IMR-90 (cell line): ENCODE measurements at regions not wholly inside any gene's neighbourhood (a gene's known extent, or its start where the extent isn't known, plus 50 kb on each side); places are given as distances from the start of the nearest gene placed in this dataset.

Source experiments
- ATAC-seq: fragments of 200-7000 bp; cut with Tn5 transposase; 2 replicates; pipeline ENCODE4 v1.9.1; 2020; ENCODE audit warnings: low read depth, mild to moderate bottlenecking, moderate library complexity
- BruUV-seq: library from RNA; stranded (reverse); fragments of 400-500 nt; replicated peaks from 2 replicates; lab custom pipeline; 2021; lab: Mats Ljungman, UMichigan
- CTCF ChIA-PET: fragments of 300-600 bp; formaldehyde crosslinking; extraction: SDS; loops from one replicate; lab custom pipeline; 2021; ENCODE audit warnings: antibody characterized with exemption; lab: Yijun Ruan, JAX
- POLR2A ChIA-PET: fragments of 300-600 bp; sonication (Branson Sonifier 250); formaldehyde crosslinking; loops from one replicate; lab custom pipeline; 2022; ENCODE audit warnings: antibody characterized with exemption; ENCODE audit not compliant: unreplicated experiment; lab: Charles Lee
- DNase-seq: peaks from one replicate; pipeline ENCODE4 v3.0.0; 2013
- H2AFZ ChIP-seq: replicated peaks from 2 replicates; pipeline ENCODE3; 2013; ENCODE audit warnings: low read length, mild to moderate bottlenecking; ENCODE audit not compliant: poor library complexity
- H2AK5ac ChIP-seq: 2 replicates; pipeline ENCODE4 v1.6.1; 2013; ENCODE audit warnings: low read depth, low read length, inconsistent platforms
- H2AK9ac ChIP-seq: replicated peaks from 2 replicates; pipeline ENCODE3; 2013; ENCODE audit warnings: mild to moderate bottlenecking, low read depth, low read length, moderate library complexity; ENCODE audit not compliant: poor library complexity
- H2BK120ac ChIP-seq: 2 replicates; pipeline ENCODE4 v1.6.1; 2013; ENCODE audit warnings: low read depth, low read length, inconsistent platforms
- H2BK15ac ChIP-seq: 3 replicates; pipeline ENCODE4 v1.6.1; 2013; ENCODE audit warnings: low read depth, low read length, inconsistent platforms
- H2BK20ac ChIP-seq: 2 replicates; pipeline ENCODE4 v1.6.1; 2013; ENCODE audit warnings: low read depth, mild to moderate bottlenecking, inconsistent platforms, low read length, moderate library complexity
- H2BK5ac ChIP-seq: 2 replicates; pipeline ENCODE4 v1.6.1; 2013; ENCODE audit warnings: mild to moderate bottlenecking, low read depth, low read length, inconsistent platforms; ENCODE audit not compliant: poor library complexity, severe bottlenecking
- H3K14ac ChIP-seq: replicated peaks from 2 replicates; pipeline ENCODE4 v1.6.1; 2013; ENCODE audit warnings: low read depth, low read length, inconsistent platforms
- H3K18ac ChIP-seq: 2 replicates; pipeline ENCODE4 v1.6.1; 2013; ENCODE audit warnings: low read depth, low read length, control low read depth
- H3K23ac ChIP-seq: 2 replicates; pipeline ENCODE4 v1.6.1; 2013; ENCODE audit warnings: low read depth, low read length, inconsistent platforms
- H3K27ac ChIP-seq: 2 replicates; pipeline ENCODE4 v1.5.1; 2013; ENCODE audit warnings: mild to moderate bottlenecking, control low read depth, low read length; ENCODE audit not compliant: insufficient read depth
- H3K27me3 ChIP-seq: 2 replicates; pipeline ENCODE4 v1.6.1; 2013; ENCODE audit warnings: low read length; ENCODE audit not compliant: control insufficient read depth, insufficient read depth
- H3K36me3 ChIP-seq: 2 replicates; pipeline ENCODE4 v1.6.1; 2013; ENCODE audit warnings: low read length, mixed read lengths; ENCODE audit not compliant: control insufficient read depth, insufficient read depth
- H3K4ac ChIP-seq: 2 replicates; pipeline ENCODE4 v1.6.1; 2013; ENCODE audit warnings: low read depth, low read length, inconsistent platforms
- H3K4me1 ChIP-seq: 2 replicates; pipeline ENCODE4 v1.6.1; 2013; ENCODE audit warnings: low read length, mixed read lengths; ENCODE audit not compliant: control insufficient read depth, insufficient read depth
- H3K4me2 ChIP-seq: 2 replicates; pipeline ENCODE4 v1.6.1; 2013; ENCODE audit warnings: low read depth, mild to moderate bottlenecking, control low read depth, low read length, moderate library complexity
- H3K4me3 ChIP-seq: 2 replicates; pipeline ENCODE4 v1.5.1; 2013; ENCODE audit warnings: low read depth, mild to moderate bottlenecking, control low read depth, low read length, moderate library complexity; ENCODE audit not compliant: insufficient read depth
- H3K56ac ChIP-seq: 2 replicates; pipeline ENCODE4 v1.6.1; 2013; ENCODE audit warnings: low read length, inconsistent platforms; ENCODE audit not compliant: insufficient read depth; ENCODE audit errors: extremely low read depth
- H3K79me1 ChIP-seq, 2 experiments: 2 replicates each; pipeline ENCODE4 v1.6.1; 2013; ENCODE audit warnings: low read length in 2 of 2, inconsistent platforms in 1 of 2, low read depth in 1 of 2
- H3K9ac ChIP-seq: 2 replicates; pipeline ENCODE4 v1.6.1; 2013; ENCODE audit warnings: low read depth, low read length, control low read depth
- H3K9me1 ChIP-seq: 2 replicates; pipeline ENCODE4 v1.6.1; 2013; ENCODE audit warnings: low read length, inconsistent platforms; ENCODE audit not compliant: insufficient read depth
- H3K9me3 ChIP-seq: 2 replicates; pipeline ENCODE4 v1.6.1; 2013; ENCODE audit warnings: low read length; ENCODE audit not compliant: control insufficient read depth, insufficient read depth
- H4K20me1 ChIP-seq: 2 replicates; pipeline ENCODE4 v1.6.1; 2013; ENCODE audit warnings: low read length, inconsistent platforms; ENCODE audit not compliant: insufficient read depth
- H4K5ac ChIP-seq: 2 replicates; pipeline ENCODE4 v1.6.1; 2013; ENCODE audit warnings: mild to moderate bottlenecking, low read depth, low read length, control low read depth
- H4K8ac ChIP-seq, 2 experiments: 2 replicates each; pipeline ENCODE4 v1.6.1; 2013; ENCODE audit warnings: low read depth in 2 of 2, low read length in 2 of 2, control low read depth in 1 of 2, inconsistent platforms in 1 of 2
- H4K91ac ChIP-seq: 2 replicates; pipeline ENCODE4 v1.6.1; 2013; ENCODE audit warnings: low read depth, low read length, inconsistent platforms; ENCODE audit not compliant: insufficient read depth
- BHLHE40 ChIP-seq: fragments of 150-350 bp; IDR thresholded peaks from 2 replicates; pipeline ENCODE4 v1.6.1; 2016; ENCODE audit warnings: mild to moderate bottlenecking, low read depth, low read length
- WGBS, 2 experiments: methylation state at CpG; one replicate each; pipeline versions ENCODE4 v1.1.5 to v1.1.7; 2013; ENCODE audit warnings: missing lambda C conversion rate in 2 of 2; ENCODE audit not compliant: insufficient read length in 1 of 2; ENCODE audit errors: extremely low coverage in 2 of 2; 5-methylcytosine and 5-hydroxymethylcytosine counted together
- dilution Hi-C: fragments of 300-500 bp; cut with HindIII; formaldehyde crosslinking; loops from one replicate; pipeline ENCODE4 v1.14.3; 2018; ENCODE audit warnings: low sequenced_read_pairs; ENCODE audit not compliant: unreplicated experiment
- in situ Hi-C: fragments of 300-500 bp; cut with MboI; formaldehyde crosslinking; loops from 3 replicates; pipeline ENCODE4 v1.14.3; 2019; ENCODE audit warnings: low sequenced_read_pairs, inconsistent platforms, mixed read lengths
- intact Hi-C: fragments of 100-400 bp; cut with micrococcal nuclease; formaldehyde crosslinking; loops from 2 replicates; pipeline ENCODE4 v1.10.0; 2022

GRCh38 chr12:105581420-105581819 is 250.9 kb downstream of the C12orf75 start:
- POLR2A ChIA-PET: no interaction called here
- Histone ChIP-seq H3K18ac (no peak overlapping the region), H4K8ac (no peak overlapping the region), H3K9me1 (no peaks in the 10 kb centered on the region), H3K4ac (no peak overlapping the region), H2AFZ (no peak overlapping the region), H2BK120ac (no peak overlapping the region), H2BK5ac (no peak overlapping the region), H3K23ac (no peak overlapping the region), H3K79me1 (no peaks in the 10 kb centered on the region), H3K9me3 (no peaks in the 10 kb centered on the region), H3K56ac (no peak overlapping the region), H3K4me3 (no peak overlapping the region), H3K14ac (no peak overlapping the region), H3K36me3 (no peaks in the 10 kb centered on the region), H2BK15ac (no peak overlapping the region), H3K9ac (no peak overlapping the region), H3K27ac (no peak overlapping the region), H4K5ac (no peak overlapping the region), H2BK20ac (no peak overlapping the region), H4K91ac (no peak overlapping the region), H2AK9ac (no peak overlapping the region), H3K4me1 (no peaks in the 10 kb centered on the region), H3K4me2 (no peak overlapping the region), H4K20me1 (no peaks in the 10 kb centered on the region), H3K27me3 (peaks cover 6% of the 10 kb centered on the region), H2AK5ac (no peak overlapping the region)
- ATAC-seq (no peak), DNase-seq (no peak)
- dilution Hi-C loops (no loop called here), intact Hi-C loops (no loop called here), in situ Hi-C loops (no loop called here)
- CTCF ChIA-PET: no interaction called here
- TF ChIP-seq BHLHE40: no peak
- BruUV-seq: no TSS peak
- no CpG with 5 or more reads among the region's 6 CpGs for WGBS, 2 experiments
